ENCODE measurements at regions not wholly inside any gene's neighbourhood (a gene's known extent, or its start where the extent isn't known, plus 50 kb on each side); places are given as distances from the start of the nearest gene placed in this dataset.

GRCh38 chrX:94435799-94436198 is 761.8 kb downstream of the FAM133A start:
- TF ChIP-seq POLR2A (IDR thresholded peaks at IDR 0.05), result no peak
- TF ChIP-seq CTCF (IDR thresholded peaks at IDR 0.05), result no peak
- H3K27me3 ChIP-seq, result no peaks in the 10 kb centered on the region
- no peaks in the 10 kb centered on the region for H3K4me1 ChIP-seq
- H3K9me3 ChIP-seq, result no peaks in the 10 kb centered on the region
- no peak for DNase-seq
- no peaks in the 10 kb centered on the region for H3K36me3 ChIP-seq (ENCODE audit: low read depth, missing control alignments)
- H3K4me3 ChIP-seq, result no peak overlapping the region
- WGBS, 2 donors, result 48 to 80% methylated on average over 4 of the region's 4 CpGs
- H3K27ac ChIP-seq, result no peak overlapping the region
- intact Hi-C loops (cut with DNase I; ENCODE audit: low total_unique reads), result no loop called here

- Histone ChIP-seq H3K4me1 (no peaks in the 10 kb centered on the region), H3K27ac (no peak overlapping the region), H3K36me3 (ENCODE audit: low read depth, missing control alignments) (no peaks in the 10 kb centered on the region), H3K4me3 (no peak overlapping the region), H3K27me3 (no peaks in the 10 kb centered on the region), H3K9me3 (no peaks in the 10 kb centered on the region)
- DNase-seq, result no peak
- WGBS, 2 donors, result 52 to 56% methylated on average over 2 to 3 of the region's 3 CpGs
- intact Hi-C loops (cut with DNase I; ENCODE audit: low total_unique reads), result no loop called here
- no peak for TF ChIP-seq POLR2A (IDR thresholded peaks at IDR 0.05)
- TF ChIP-seq CTCF (IDR thresholded peaks at IDR 0.05), result no peak
Observed at GRCh38 chrX:94454159-94454558, 780.2 kb downstream of the FAM133A start.

GRCh38 chrX:94454606-94455005 is 780.6 kb downstream of the FAM133A start:
- TF ChIP-seq CTCF (IDR thresholded peaks at IDR 0.05) (no peak), POLR2A (IDR thresholded peaks at IDR 0.05) (no peak)

GRCh38 chrX:94455782-94456181 is 781.8 kb downstream of the FAM133A start:
- Histone ChIP-seq H3K27me3 (no peaks in the 10 kb centered on the region), H3K36me3 (ENCODE audit: low read depth, missing control alignments) (no peaks in the 10 kb centered on the region), H3K4me1 (no peaks in the 10 kb centered on the region), H3K4me3 (no peak overlapping the region), H3K27ac (no peak overlapping the region), H3K9me3 (no peaks in the 10 kb centered on the region)
- TF ChIP-seq POLR2A (IDR thresholded peaks at IDR 0.05) (no peak), CTCF (IDR thresholded peaks at IDR 0.05) (no peak)
- DNase-seq, result no peak
- 60 to 92% methylated on average over 1 of the region's 1 CpG for WGBS, 2 donors
- intact Hi-C loops (cut with DNase I; ENCODE audit: low total_unique reads), result no loop called here

More at GRCh38 chrX:94454606-94455005, 780.6 kb downstream of the FAM133A start:
- no peak overlapping the region for H3K4me3 ChIP-seq
- intact Hi-C loops (cut with DNase I; ENCODE audit: low total_unique reads), result no loop called here
- no peak overlapping the region for H3K27ac ChIP-seq
- H3K36me3 ChIP-seq (ENCODE audit: low read depth, missing control alignments), result no peaks in the 10 kb centered on the region
- 0 to 30% methylated on average over 1 of the region's 1 CpG for WGBS, 2 donors
- H3K9me3 ChIP-seq, result no peaks in the 10 kb centered on the region
- H3K27me3 ChIP-seq, result no peaks in the 10 kb centered on the region
- no peaks in the 10 kb centered on the region for H3K4me1 ChIP-seq
- DNase-seq, result no peak

GRCh38 chrX:94492541-94492940 is 818.5 kb downstream of the FAM133A start:
- WGBS, 2 donors, result 12 to 13% methylated on average over 10 of the region's 10 CpGs

More at GRCh38 chrX:94492541-94492940, 818.5 kb downstream of the FAM133A start:
- DNase-seq, result no peak
- no peaks in the 10 kb centered on the region for H3K9me3 ChIP-seq
- H3K27me3 ChIP-seq, result no peaks in the 10 kb centered on the region
- H3K27ac ChIP-seq, result no peak overlapping the region
- H3K36me3 ChIP-seq (ENCODE audit: low read depth, missing control alignments), result no peaks in the 10 kb centered on the region
- H3K4me1 ChIP-seq, result no peaks in the 10 kb centered on the region
- no peak for TF ChIP-seq POLR2A (IDR thresholded peaks at IDR 0.05)
- no peak for TF ChIP-seq CTCF (IDR thresholded peaks at IDR 0.05)
- no peak overlapping the region for H3K4me3 ChIP-seq
- intact Hi-C loops (cut with DNase I; ENCODE audit: low total_unique reads), result no loop called here
